Kidney (tissue), 13 donors: ENCODE measurements at regions not wholly inside any gene's neighbourhood (a gene's known extent, or its start where the extent isn't known, plus 50 kb on each side); places are given as distances from the start of the nearest gene placed in this dataset.

Experiments
- DNase-seq, 5 donors: peaks; one replicate each; pipeline ENCODE4 v3.0.0-alpha.2; 2013 to 2020
- FAIRE-seq: peaks from 2 replicates; lab custom pipeline; 2012; peaks lifted over from hg19 to GRCh38; lab: Jason Lieb, UNC
- H3K27ac ChIP-seq, 2 donors: one replicate each; pipeline ENCODE4 v1.7.0; 2013; ENCODE audit warnings: low read depth in 2 of 2, low read length in 2 of 2, inconsistent platforms in 1 of 2
- H3K27me3 ChIP-seq: one replicate; pipeline ENCODE4 v1.7.1; 2013; ENCODE audit warnings: low read length, inconsistent platforms; ENCODE audit not compliant: control insufficient read depth, insufficient read depth
- H3K36me3 ChIP-seq, 3 donors: one replicate each; pipeline versions ENCODE4 v1.7.0 to v1.7.1; 2013; ENCODE audit warnings: low read length in 3 of 3, control low read depth in 1 of 3, inconsistent platforms in 1 of 3; ENCODE audit not compliant: insufficient read depth in 3 of 3, control insufficient read depth in 2 of 3
- H3K4me1 ChIP-seq, 3 donors: one replicate each; pipeline versions ENCODE4 v1.7.0 to v1.7.1; 2013; ENCODE audit warnings: low read length in 3 of 3, inconsistent platforms in 1 of 3, low read depth in 1 of 3; ENCODE audit not compliant: control insufficient read depth in 2 of 3, insufficient read depth in 2 of 3
- H3K4me3 ChIP-seq, 3 donors: one replicate each; pipeline versions ENCODE4 v1.7.0 to v1.8.1; 2013; ENCODE audit warnings: low read length in 3 of 3, control low read depth in 1 of 3, inconsistent platforms in 1 of 3
- H3K9ac ChIP-seq, 3 donors: one replicate each; pipeline versions ENCODE4 v1.7.0 to v1.7.1; 2013; ENCODE audit warnings: low read length in 3 of 3, control low read depth in 1 of 3, inconsistent platforms in 1 of 3
- H3K9me3 ChIP-seq, 3 donors: one replicate each; pipeline versions ENCODE4 v1.7.0 to v1.7.1; 2013; ENCODE audit warnings: low read length in 3 of 3, control low read depth in 1 of 3, inconsistent platforms in 1 of 3; ENCODE audit not compliant: control insufficient read depth in 2 of 3, insufficient read depth in 1 of 3
- intact Hi-C: fragments of 100-400 bp; cut with DNase I; formaldehyde crosslinking; loops from one replicate; pipeline ENCODE4 v1.11.1; 2022
- TF ChIP-seq, protein P1 (sequence below): IDR thresholded peaks from 3 replicates; pipeline ENCODE4 v1.5.1; 2012; ENCODE audit warnings: mild to moderate bottlenecking, moderate library complexity, borderline replicate concordance; ENCODE audit not compliant: insufficient read depth; ENCODE audit errors: extremely low read depth
- donor health status: control.
- donor health status: control.
- donor health status: control.
- donor health status: control.
- donor health status: control.
- donor health status: DM: yes; HTN: yes; CAD: no.
- donor health status: Normal renal cell carcinoma (clear cell type).

DNA sequence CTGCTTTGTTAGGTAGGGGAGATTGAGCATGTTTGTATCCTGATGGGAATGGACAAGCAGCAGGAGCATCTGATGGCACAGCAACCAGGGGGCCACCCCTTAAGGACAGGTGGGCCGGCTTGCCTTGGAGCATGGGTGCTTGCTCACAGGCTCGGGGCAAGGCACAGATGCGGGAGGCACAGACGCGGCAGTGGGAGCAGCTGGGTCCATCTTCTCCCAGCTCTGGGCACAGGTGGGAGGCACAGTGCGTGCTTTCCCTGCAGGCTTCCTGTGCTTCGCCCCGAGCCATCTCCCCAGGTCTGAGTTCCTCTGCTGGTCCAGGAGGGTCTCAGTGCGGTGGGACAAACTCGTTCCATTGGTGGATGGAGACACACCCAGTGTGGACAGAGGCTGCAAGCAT lies 73.6 kb upstream of the BHLHE23 start:
- intact Hi-C loops = no loop called here
- Histone ChIP-seq H3K27ac (no peak overlapping the region), H3K36me3 (no peaks in the 10 kb centered on the region), H3K27me3 (no peaks in the 10 kb centered on the region), H3K9ac (no peak overlapping the region), H3K4me1 (no peaks in the 10 kb centered on the region), H3K9me3 (peaks cover 0 to 21% (median 9%) of the 10 kb centered on the region in 3 donors), H3K4me3 (no peak overlapping the region)
- no peak for FAIRE-seq
- TF ChIP-seq, protein P1, sequence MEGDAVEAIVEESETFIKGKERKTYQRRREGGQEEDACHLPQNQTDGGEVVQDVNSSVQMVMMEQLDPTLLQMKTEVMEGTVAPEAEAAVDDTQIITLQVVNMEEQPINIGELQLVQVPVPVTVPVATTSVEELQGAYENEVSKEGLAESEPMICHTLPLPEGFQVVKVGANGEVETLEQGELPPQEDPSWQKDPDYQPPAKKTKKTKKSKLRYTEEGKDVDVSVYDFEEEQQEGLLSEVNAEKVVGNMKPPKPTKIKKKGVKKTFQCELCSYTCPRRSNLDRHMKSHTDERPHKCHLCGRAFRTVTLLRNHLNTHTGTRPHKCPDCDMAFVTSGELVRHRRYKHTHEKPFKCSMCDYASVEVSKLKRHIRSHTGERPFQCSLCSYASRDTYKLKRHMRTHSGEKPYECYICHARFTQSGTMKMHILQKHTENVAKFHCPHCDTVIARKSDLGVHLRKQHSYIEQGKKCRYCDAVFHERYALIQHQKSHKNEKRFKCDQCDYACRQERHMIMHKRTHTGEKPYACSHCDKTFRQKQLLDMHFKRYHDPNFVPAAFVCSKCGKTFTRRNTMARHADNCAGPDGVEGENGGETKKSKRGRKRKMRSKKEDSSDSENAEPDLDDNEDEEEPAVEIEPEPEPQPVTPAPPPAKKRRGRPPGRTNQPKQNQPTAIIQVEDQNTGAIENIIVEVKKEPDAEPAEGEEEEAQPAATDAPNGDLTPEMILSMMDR = no peak
- DNase-seq = peak in 1 of 5 donors; percentile 37

- H3K9me3 ChIP-seq = peaks cover 0 to 23% (median 9%) of the 10 kb centered on the region in 3 donors
- intact Hi-C loops = no loop called here
- no peak overlapping the region for H3K9ac ChIP-seq
- no peaks in the 10 kb centered on the region for H3K27me3 ChIP-seq
- no peak for FAIRE-seq
- H3K27ac ChIP-seq = no peak overlapping the region
- no peaks in the 10 kb centered on the region for H3K36me3 ChIP-seq
- H3K4me3 ChIP-seq = no peak overlapping the region
- H3K4me1 ChIP-seq = no peaks in the 10 kb centered on the region
- TF ChIP-seq, protein P1 = no peak
- no peak for DNase-seq
Observed at GRCh38 chr20:63079971-63080370, 73.2 kb upstream of the BHLHE23 start.

DNA sequence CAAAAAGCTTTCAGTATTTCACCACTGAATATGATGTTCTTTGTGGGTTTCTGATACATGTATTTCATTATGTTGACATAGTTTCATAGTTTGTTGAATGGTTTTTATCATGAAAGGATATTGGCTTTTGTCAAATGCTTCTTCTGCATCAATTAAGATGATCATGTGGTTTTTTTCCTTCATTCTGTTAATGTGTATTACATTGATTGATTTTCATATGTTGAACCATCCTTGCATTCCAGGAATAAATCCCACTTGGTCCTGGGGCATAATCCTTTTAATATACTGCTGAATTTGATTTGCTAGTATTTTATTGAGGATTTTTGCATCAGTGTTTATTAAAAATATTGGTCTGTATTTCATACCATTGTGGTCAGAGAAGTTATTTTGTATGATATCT lies 70.9 kb upstream of the BHLHE23 start:
- TF ChIP-seq, protein P1 = no peak

GRCh38 chr20:63076421-63076820 lies 69.7 kb upstream of the BHLHE23 start:
- intact Hi-C loops = no loop called here
- Histone ChIP-seq H3K36me3 (no peaks in the 10 kb centered on the region), H3K4me3 (no peak overlapping the region), H3K9me3 (peaks cover 0 to 23% (median 9%) of the 10 kb centered on the region in 3 donors), H3K4me1 (no peaks in the 10 kb centered on the region), H3K27ac (no peak overlapping the region), H3K9ac (no peak overlapping the region), H3K27me3 (peaks cover under 1% of the 10 kb centered on the region)
- TF ChIP-seq, protein P1 = no peak
- DNase-seq = no peak
- FAIRE-seq = no peak

More for the DNA sequence above, 70.9 kb upstream of the BHLHE23 start:
- Histone ChIP-seq H3K27me3 (no peaks in the 10 kb centered on the region), H3K9me3 (peaks cover 0 to 23% (median 9%) of the 10 kb centered on the region in 3 donors), H3K27ac (no peak overlapping the region), H3K36me3 (no peaks in the 10 kb centered on the region), H3K4me3 (no peak overlapping the region), H3K9ac (no peak overlapping the region), H3K4me1 (no peaks in the 10 kb centered on the region)
- intact Hi-C loops = no loop called here
- FAIRE-seq (no peak), DNase-seq (no peak)
